SH-SY5Y (cell line): ENCODE measurements at regions not wholly inside any gene's neighbourhood (a gene's known extent, or its start where the extent isn't known, plus 50 kb on each side); places are given as distances from the start of the nearest gene placed in this dataset.

Source experiments
- GATA2 ChIP-seq: IDR thresholded peaks from 2 replicates; pipeline ENCODE4 v1.6.1; 2011; ENCODE audit warnings: mild to moderate bottlenecking, low read depth, low read length
- GATA3 ChIP-seq: IDR thresholded peaks from 2 replicates; pipeline ENCODE4 v1.6.1; 2011; ENCODE audit warnings: low read depth, mild to moderate bottlenecking, low read length, moderate library complexity

DNA sequence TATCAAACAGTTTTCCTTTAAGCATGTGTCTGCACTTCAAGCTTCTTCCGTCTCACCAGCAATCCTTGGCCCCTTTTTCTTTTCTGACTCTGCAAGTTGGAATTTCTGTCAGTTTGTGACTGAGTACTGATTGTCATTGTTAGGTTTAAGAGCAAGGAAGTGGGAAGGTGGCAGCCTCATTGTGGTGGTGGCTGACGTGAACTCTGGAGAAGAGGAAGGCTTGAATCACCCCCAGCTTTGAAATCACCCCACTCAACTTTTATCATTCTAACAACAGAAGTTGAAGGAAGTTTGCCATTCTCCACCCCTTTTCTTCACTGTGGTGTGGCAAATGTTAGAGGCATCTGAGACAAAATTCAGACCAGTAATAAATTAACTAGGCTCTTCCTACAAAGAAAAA is 231.6 kb upstream of the AGTR1 start:
- TF ChIP-seq GATA2 (no peak), GATA3 (no peak)

GRCh38 chr3:148466980-148467740 is 230.5 kb upstream of the AGTR1 start:
- no peak for TF ChIP-seq GATA2
- TF ChIP-seq GATA3: no peak

GRCh38 chr3:148477375-148477774 is 220.3 kb upstream of the AGTR1 start:
- no peak for TF ChIP-seq GATA3
- TF ChIP-seq GATA2: no peak

- TF ChIP-seq GATA2: no peak
- no peak for TF ChIP-seq GATA3
These were observed 204.1 kb upstream of the AGTR1 start for GRCh38 chr3:148493631-148494030.

GRCh38 chr3:148494451-148494850 is 203.3 kb upstream of the AGTR1 start:
- TF ChIP-seq GATA2 (no peak), GATA3 (no peak)

DNA sequence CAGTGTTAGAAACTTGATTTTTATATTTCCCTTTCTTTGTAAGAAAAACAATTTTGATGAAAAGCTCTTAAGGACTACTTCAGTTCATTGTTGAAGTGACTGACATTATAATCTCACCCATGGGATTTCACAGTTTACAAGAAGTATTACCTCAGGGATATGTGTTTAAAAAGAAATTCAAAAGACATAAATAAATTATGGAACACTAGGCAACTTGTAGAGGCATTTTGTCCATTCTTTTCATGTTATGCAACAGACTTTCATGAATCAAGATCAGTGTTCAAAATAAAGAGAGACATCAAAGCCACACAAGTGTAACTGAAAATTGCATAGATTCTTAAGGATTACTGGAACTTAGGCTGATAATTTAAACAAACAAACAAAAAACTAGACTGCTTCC is 196.8 kb upstream of the AGTR1 start:
- TF ChIP-seq GATA2 (no peak), GATA3 (no peak)

- TF ChIP-seq GATA3 (no peak), GATA2 (no peak)
These were observed 187.6 kb upstream of the AGTR1 start for GRCh38 chr3:148510116-148510515.

GRCh38 chr3:148510561-148510960 is 187.1 kb upstream of the AGTR1 start:
- no peak for TF ChIP-seq GATA3
- no peak for TF ChIP-seq GATA2

DNA sequence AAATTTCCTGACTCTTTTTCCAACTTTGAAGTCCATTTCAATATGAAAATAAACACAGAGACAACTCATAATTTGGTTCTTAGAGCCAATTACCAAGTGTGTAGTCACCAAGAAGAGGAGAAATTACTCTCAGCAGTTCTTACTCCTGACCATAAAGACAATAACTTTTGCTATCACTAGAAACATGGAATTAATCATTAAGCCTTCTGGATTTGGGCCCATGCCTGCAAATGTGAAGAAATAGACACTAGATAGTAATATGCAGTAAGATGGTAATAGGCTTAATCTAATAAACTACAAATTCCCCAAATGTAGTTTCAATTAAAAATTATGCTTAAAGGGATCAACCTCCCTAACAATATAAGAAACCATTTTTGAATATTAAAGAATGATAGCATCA is 185.1 kb upstream of the AGTR1 start:
- TF ChIP-seq GATA2 (no peak), GATA3 (no peak)

DNA sequence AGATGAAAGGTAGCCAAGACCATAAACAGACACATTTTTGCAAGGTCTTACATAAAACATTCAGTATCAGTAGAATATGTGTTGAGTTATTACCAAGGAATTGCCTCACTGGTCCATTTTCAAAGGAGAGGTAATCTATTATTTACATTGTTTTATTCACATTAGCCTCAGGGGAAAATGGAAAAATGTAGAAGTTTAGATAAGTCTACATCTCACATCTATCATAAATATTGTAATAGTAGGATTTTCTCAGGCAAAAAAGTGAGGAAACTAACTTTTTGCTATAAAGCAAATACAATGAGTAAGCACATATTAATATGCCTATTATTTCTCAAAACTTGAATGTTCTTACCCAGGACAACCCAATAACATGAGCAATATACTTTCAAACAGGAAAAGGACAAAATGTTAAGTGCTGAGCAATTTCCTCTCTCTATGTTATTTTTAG is 184.6 kb upstream of the AGTR1 start:
- no peak for TF ChIP-seq GATA2
- TF ChIP-seq GATA3: no peak

DNA sequence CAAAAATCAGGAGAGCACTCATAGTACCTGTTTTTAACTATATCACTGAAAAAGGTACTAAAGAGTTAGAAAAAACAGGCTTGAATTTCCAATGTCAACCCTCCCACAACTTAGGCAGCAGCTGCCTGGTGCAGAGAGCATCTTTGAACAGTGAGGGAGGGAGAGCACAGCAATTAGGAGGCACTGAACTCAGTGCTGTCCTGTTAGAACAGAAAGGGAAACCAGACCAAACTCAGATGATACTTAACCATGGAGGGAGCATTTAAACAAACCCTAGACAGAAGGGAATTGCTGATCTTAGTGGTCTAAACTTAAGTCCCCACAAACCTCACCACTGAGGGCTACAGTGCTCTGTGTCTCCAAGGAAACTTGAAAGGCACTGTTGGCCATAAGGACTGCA is 179.2 kb upstream of the AGTR1 start:
- no peak for TF ChIP-seq GATA2
- TF ChIP-seq GATA3: no peak

GRCh38 chr3:148528024-148528423 is 169.7 kb upstream of the AGTR1 start:
- TF ChIP-seq GATA3 (no peak), GATA2 (no peak)

DNA sequence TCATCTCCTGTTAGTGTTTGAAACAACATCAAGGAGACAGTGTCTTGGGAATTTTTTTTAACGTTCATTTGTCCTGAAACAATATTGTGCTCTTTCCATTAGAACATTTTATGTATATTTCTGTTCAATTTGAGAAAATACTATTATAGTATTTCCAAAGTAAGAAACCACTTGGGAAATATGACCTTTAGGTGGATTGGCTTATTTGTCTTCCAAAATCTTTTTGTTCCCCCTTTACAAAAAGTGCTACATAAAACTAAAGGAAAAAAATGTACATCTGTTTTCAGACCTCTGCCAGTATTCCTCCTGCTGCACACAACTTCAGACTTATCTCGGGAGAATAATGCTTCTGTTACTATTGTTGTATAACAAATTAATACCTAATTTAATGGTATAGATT is 165.9 kb upstream of the AGTR1 start:
- no peak for TF ChIP-seq GATA3
- TF ChIP-seq GATA2: no peak

GRCh38 chr3:148532326-148532725 is 165.4 kb upstream of the AGTR1 start:
- no peak for TF ChIP-seq GATA3
- TF ChIP-seq GATA2: no peak

DNA sequence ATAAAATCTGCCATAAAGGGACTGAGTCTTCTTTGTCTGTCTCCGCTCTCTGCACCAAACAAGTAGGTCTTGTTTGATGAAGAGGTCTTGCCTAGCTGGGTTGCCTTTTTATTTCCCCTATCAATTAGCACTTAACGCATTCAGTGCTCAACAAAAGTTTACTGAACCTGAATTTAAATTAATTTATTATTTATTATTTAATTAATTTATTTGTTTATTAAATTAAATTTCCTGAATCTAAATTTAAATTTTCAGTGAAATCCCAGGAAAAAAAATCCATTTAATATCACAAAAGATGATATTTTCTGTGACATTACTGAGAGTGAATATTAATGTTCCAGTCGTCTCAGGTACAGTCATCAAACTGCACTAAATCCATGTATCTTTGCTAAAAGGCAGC is 164.9 kb upstream of the AGTR1 start:
- TF ChIP-seq GATA2 (no peak), GATA3 (no peak)
